ENCODE measurements at regions not wholly inside any gene's neighbourhood (a gene's known extent, or its start where the extent isn't known, plus 50 kb on each side); places are given as distances from the start of the nearest gene placed in this dataset.
"Not testable (repeated sequence)": the region's sequence is repeated elsewhere in the genome, so short reads cannot be mapped to it uniquely, and the experiment has no call there.

DNA sequence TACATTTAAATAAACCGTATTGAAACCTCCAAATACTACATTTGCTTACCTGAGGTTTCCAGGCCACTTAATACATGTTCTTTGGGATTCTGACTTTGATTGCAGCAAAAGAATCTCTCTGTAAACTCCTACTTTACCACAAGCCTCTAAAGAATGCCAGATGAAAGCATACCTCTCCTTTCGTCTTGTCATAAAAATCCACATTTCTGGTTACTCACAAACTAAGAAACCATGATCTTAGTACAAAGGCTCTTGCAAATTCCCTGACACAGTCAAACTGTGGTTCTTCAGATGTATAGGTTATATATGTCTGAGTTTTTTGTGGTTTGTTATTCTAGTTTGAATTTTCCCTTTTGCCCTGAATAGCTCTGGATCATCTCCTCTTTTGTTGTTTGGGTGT lies 188.4 kb downstream of the RAP2B start:
- no peak overlapping the region for H3K27ac ChIP-seq
- H3K4me3 ChIP-seq, result no peak overlapping the region

DNA sequence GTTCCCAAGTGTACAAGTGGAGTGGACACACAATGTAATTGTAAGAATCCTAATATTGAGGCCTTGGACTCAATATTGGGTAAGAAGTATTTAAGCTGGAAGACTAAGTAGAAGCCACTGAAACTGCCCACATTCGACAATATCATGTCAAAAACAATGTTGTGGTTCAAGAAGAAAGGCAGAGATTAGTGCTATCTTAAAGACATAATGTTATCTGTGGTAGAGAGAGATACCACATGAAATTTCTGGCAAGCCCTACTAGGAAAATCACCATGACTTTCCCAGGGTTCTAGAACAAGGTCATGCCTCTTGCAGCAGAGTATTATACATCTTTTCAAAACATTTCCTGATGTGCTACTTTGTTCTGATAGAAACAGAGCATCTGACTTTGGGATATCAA lies 192.6 kb downstream of the RAP2B start:
- no peak overlapping the region for H3K27ac ChIP-seq
- H3K4me3 ChIP-seq, result no peak overlapping the region

DNA sequence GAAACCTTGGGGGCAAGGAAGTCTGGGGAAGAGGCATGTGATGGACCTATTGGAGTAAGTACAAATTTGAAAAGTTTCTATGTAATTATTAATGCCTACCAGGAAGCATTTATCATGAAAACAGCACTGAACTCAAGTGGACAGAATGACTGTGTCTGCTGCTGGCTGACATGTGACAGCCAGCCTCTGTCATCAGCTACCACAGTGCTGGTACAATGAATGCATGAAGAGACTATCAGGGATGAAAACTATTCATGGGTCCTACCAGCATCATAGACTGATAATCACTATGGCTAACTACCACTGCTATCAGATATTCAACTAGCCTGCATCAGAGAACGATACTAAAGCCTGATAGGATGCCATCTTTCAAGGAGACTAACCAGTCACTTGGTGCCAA lies 193.5 kb downstream of the RAP2B start:
- H3K4me3 ChIP-seq, result no peak overlapping the region
- H3K27ac ChIP-seq, result no peak overlapping the region

DNA sequence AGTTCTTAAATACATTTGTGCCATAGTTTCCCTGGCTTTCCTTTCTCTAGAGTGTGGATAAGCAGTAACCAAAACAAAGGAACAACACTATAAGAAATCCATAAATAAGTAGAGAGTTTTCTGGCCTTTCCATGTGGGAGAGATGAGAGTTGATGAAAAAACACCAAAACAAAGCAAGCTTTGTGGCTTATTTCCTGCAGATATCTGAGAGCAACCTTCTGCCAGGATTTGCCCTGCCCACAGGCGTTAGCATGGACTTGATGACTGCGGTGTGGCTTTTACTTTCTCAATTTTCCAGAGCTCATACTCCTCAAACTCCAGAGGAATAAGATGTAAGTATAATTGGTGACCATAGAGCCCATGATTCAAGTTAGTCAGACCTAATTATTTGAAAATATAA lies 194.9 kb downstream of the RAP2B start:
- no peak overlapping the region for H3K4me3 ChIP-seq
- H3K27ac ChIP-seq, result no peak overlapping the region

DNA sequence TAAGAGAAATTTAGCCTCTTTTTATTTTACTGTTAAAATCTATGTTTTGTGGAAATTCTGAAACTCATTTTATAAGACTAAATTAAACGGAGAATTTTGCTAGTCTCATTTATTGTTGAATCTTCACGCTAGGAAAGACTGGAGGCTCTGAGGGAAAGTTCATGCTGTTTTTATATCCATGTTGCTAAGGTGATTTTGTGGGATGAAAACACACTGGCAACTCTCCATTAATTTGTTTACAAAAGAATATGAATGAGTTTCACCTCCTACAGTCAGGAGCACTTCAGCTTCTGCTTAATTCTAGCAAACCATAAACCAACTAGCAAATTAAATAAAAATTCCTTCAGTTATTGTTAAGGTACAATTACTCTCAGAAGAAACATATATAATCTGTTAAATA lies 195.4 kb downstream of the RAP2B start:
- no peak overlapping the region for H3K27ac ChIP-seq
- no peak overlapping the region for H3K4me3 ChIP-seq

DNA sequence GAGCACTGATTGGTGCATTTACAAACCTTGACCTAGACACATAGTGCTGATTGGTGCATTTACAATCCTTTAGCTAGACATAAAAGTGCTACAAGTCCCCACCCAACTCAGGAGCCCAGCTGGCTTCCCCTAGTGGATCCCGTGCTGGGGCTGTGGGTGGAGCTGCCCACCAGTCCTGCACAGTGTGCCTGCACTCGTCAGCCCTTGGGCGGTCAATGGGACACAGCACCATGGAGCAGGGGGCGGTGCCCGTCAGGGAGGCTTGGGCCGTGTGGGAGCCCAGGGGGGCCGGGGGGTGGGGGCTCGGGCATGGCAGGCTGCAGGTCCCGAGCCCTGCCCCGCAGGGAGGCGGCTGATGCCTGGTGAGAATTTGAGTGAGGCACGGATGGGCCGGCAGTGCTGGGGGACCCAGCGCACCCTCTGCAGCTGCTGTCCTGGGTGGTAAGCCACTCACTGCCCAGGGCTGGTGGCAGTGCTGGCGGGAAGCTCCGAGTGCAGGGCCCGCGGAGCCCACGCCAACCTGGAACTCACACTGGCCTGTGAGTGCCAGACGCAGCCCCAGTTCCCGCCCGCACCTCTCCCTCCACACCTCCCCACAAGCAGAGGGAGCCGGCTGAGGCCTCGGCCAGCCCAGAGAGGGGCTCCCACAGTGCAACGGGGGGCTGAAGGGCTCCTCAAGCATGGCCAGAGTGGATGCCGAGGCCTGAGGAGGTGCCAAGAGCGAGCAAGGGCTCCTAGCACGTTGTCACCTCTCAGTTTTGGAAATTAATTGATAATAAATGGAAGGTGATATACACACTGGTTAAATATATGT lies 207.7 kb downstream of the RAP2B start:
- Histone ChIP-seq H3K4me3 (no peak overlapping the region), H3K27ac (no peak overlapping the region)

DNA sequence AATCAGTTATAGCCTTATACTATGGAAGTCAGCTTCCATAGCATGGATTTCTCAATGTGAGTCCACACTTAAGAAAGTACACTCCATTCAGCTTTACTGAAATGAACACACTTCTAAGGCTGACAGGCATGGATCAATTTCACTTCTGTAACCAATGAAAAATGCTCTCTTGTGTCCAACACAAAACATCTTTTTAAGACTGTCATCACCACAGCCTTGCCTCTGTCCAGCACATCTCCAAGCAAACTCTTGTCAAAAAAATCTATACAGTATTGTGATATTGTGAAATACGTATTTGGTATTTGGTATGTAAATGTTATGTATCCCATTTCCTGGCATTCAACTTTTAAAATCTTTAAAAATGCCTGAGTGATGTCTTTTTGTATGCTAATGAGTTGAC lies 208.7 kb downstream of the RAP2B start:
- H3K4me3 ChIP-seq, result no peak overlapping the region

DNA sequence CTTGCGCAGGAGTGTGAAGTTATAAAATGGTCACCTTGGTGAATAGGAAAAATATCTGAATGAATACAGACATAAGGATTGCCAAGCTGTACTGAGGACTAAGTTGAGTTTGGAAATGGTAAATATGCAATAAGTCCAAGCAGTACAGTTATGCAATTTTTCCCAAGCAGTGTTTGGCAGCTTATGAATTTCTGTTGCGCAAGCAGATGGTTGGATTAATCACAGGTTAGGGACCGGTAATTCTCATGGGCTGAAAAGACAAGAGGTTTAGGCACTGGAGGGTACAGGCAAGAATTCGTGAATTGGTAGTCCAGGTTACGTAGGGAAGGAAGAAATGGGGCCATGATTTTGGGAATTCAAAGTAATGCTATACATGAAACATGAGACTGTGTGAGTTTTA lies 210.3 kb downstream of the RAP2B start:
- Histone ChIP-seq H3K27ac (no peak overlapping the region), H3K4me3 (no peak overlapping the region)

More for the DNA sequence above, 208.7 kb downstream of the RAP2B start:
- H3K27ac ChIP-seq, result no peak overlapping the region

DNA sequence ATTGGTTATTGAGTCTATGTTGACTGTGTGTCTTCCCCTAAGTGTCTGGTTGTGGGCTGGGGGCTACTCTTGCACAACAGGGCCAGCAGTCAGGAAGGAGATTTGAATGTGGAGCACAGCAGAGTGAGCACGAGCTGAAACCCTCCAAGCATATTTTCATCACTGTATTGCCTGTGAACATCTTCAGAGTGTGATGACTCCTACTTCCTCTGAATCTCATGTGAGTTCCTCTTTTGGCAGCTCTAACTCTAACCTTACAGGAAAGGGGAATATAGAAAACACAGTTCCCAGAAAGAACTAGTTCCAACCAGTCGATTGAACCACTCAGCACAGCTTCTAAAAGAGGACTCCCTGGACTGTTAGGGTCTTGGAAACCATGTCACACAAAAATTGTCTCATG lies 211.6 kb downstream of the RAP2B start:
- peak overlapping the region in 1 of 21 experiments; percentile 3 for H3K27ac ChIP-seq
- H3K4me3 ChIP-seq, result no peak overlapping the region

DNA sequence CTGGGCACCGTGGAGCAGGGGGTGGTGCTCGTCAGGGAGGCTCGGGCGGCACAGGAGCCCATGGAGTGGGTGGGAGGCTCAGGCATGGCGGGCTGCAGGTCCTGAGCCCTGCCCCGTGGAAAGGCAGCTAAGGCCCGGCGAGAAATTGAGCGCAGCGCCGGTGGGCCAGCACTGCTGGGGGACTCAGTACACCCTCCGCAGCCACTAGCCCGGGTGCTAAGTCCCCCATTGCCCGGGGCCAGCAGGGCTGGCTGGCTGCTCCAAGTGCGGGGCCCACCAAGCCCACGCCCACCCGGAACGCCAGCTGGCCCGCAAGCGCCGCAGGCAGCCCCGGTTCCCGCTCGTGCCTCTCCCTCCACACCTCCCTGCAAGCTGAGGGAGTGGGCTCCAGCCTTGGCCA lies 216.3 kb downstream of the RAP2B start:
- H3K27ac ChIP-seq, result not testable (repeated sequence)

DNA sequence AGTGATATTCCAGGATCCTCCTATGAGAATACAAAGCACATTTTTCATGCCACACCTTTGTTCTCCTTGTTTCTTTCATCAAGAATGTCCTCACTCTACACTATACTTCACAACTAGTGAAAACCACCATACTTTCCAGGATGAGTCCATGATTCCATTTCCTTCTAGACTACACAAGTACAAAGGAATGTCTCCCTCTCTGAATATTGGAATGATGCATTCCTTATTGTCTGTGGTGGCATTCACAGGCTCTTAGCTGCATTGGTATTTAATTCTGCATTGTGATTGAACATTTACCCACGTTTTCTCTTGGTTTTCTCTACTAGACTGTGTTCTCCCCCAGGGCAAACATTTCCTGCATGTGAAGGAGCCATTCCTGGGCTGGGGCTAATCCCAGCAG lies 217.5 kb downstream of the RAP2B start:
- Histone ChIP-seq H3K4me3 (no peak overlapping the region), H3K27ac (no peak overlapping the region)

More for the DNA sequence above, 216.3 kb downstream of the RAP2B start:
- not testable (repeated sequence) for H3K4me3 ChIP-seq

DNA sequence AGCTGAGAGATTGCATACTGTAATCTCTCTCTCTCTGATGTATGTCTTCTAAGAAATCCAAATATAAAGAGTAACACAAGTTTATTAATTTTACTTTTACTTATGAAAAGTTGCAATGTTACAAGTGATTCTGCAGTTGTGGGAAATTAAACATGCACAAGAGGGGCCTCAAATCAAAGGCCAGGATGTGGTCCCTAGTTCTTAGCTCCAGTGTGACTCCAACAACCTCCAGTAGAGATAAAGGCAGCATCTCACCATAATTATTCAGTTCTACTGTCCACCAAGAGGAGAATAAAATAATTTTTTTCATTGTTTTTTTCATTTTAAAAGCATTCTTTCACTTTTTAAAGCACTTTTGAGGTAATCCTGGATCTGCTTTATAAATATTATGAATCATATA lies 223.3 kb downstream of the RAP2B start:
- no peak overlapping the region for H3K27ac ChIP-seq
- no peak overlapping the region for H3K4me3 ChIP-seq

DNA sequence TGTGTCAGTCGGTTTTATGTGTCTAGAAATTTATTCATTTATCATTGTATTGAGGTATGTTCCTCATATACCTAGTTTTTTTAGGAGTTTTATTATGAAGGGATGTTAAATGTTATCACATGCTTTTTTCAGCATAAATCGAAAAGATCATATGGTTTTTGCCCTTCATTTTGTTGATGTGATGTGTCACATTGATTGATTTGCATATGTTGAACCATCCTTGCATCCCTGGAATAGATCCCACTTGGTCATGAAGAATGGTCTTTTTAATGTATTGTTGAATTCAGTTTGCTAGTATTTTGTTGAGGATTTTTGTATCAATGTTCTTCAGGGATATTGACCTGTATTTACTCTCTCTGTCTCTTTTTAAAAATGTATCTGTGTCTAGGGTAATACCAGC lies 230.3 kb downstream of the RAP2B start:
- H3K27ac ChIP-seq, result no peak overlapping the region
- no peak overlapping the region for H3K4me3 ChIP-seq

DNA sequence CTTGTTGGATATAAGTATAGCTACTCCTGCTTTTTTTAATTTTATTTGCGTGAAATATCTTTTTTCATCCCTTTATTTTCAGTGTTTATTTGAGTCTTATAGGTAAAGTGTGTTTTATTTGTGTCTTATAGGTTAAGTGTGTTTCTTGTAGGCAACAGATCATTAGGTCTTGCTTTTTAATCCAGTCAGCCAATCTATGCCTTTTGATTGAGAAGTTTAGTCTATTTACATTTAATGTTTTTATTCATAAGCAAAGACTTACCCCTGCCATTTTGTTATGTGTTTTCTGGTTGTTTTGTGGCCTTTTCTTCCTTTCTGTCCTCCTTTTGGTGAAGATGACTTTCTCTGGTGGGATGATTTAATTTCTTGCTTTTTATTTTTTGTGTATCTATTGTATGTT lies 232.0 kb downstream of the RAP2B start:
- Histone ChIP-seq H3K4me3 (no peak overlapping the region), H3K27ac (no peak overlapping the region)

DNA sequence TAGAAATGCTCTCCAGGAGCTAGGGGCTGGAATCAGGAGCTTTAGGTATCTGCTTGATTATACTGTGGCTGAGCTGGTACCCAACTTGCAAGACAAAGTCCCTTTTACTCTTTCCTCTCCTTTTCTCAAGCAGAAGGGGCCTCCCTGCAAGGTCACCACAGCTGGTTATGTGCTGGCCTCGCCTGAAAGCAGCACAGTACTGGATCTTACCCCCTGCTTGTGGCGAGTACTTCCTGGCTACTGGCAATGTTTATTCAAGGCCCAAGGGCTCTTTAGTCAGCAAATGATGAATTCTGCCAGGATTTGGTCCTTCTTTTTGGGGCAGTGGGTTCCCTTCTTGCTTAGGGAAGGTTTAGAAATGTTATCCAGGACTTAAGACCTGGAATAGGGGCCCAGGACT lies 234.6 kb downstream of the RAP2B start:
- no peak overlapping the region for H3K27ac ChIP-seq
- no peak overlapping the region for H3K4me3 ChIP-seq

DNA sequence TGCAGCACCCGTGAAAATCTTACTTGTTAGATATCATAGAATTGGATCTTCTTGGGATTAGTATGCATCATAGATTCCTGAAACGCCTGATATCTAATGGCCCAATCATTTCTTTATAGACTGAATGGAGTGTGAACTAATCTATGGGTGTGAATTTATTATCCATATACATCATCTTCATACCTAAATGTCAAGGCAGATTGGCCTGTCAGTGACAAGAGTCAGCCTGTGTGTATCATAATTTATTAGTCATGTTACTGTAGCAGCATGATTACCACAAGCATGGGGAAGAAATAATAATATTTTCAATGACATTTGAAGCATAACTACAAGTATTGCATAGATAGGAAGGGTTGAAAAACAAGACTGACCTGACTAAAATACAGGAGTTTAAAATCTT lies 235.8 kb downstream of the RAP2B start:
- Histone ChIP-seq H3K4me3 (no peak overlapping the region), H3K27ac (no peak overlapping the region)

DNA sequence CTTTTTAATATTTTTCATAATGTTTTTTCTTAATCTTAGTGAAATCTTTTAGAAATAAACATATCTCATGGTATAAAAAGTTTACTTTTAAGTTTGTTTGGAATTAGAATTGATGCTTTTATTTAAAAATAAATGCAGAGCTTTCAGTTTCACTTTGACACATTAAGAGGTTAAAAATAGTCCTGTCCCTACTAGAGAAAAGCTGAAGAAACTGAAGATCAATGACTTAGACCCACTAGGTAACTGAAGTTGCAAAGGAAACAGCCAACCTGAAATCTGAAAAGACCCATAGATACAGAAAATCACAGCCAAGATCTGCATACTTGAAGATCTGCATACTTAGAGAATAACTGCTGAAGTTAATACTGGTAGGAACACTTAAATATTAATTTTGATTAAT lies 237.6 kb downstream of the RAP2B start:
- no peak overlapping the region for H3K4me3 ChIP-seq

DNA sequence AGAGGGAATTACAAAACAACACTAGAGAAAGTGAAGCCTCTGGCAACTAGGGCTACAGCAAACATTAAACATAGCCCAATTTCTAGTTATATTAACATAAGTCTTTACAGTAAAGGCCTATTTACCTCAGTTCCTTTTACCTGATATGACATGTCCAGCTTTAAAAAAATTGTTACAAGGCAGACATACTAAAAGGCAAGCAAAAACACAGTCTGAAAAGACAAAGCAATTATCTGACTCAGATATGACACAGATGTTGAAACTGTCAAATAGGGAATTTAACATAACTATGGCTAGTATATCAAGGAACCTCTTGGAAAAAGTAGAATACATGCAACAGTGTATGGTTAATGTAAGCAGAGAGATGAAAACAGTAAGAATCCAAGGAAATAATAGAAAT lies 238.6 kb downstream of the RAP2B start:
- H3K27ac ChIP-seq, result peak overlapping the region in 9 of 21 experiments; percentile 1 to 68 (median 31)
- H3K4me3 ChIP-seq, result no peak overlapping the region

More for the DNA sequence above, 237.6 kb downstream of the RAP2B start:
- H3K27ac ChIP-seq, result peak overlapping the region in 7 of 21 experiments; percentile 1 to 37 (median 25)

DNA sequence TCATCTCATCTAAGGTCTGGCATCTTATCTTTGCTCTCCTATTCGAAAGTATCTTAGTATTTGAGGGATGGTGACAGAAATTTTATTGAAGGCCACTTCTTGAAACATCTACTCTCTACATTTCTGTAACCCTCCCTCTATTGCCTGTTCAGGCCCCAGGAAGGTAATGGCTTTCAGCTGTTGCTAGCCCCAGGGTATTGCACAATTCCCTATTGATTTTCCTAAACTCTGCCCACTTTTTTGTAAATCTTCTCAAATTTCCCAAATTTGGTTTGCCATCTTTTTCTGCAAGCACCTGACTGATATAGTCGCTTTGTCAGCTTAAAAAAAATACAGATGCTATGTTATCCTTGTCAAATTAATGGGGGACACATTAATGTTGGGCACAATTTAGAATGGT lies 242.1 kb downstream of the RAP2B start:
- Histone ChIP-seq H3K4me3 (no peak overlapping the region), H3K27ac (no peak overlapping the region)

DNA sequence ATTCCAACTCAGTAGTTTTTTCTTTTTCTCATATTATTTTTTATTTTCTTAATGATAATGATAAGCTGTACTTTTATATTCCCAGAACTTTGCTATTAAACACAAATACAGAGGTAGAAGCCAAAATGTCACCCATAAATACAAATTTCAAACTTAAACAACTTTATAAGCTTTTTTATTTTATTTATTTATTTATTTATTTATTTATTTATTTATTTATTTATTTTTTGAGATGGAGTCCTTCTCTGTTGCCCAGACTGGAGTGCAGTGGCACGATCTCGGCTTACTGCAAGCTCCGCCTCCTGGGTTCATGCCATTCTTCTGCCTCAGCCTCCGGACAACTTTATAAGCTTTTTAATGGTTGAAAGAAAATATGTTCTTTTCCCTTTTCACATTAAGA lies 243.3 kb downstream of the RAP2B start:
- not testable (repeated sequence) for H3K27ac ChIP-seq, H3K4me3 ChIP-seq

DNA sequence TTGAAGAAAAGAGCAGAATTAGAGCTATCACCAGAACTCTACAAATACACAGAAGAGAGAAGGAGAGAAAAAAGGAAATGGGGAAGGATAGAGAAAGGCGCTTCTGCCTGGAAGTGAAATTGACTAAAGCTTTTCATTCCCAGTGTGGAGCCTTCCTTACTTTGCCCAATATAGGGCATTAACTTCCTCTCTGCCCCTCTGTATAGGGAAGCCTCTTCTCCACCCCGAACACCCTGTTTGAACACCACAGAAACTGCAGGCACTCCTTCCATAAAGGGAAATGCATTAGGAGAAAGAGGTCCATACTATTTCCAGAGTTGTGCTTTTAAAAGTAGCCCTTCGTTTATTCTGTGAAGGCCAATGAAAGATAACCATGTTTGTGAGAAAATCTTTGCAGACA lies 248.5 kb downstream of the RAP2B start:
- no peak overlapping the region for H3K27ac ChIP-seq
- H3K4me3 ChIP-seq, result no peak overlapping the region

DNA sequence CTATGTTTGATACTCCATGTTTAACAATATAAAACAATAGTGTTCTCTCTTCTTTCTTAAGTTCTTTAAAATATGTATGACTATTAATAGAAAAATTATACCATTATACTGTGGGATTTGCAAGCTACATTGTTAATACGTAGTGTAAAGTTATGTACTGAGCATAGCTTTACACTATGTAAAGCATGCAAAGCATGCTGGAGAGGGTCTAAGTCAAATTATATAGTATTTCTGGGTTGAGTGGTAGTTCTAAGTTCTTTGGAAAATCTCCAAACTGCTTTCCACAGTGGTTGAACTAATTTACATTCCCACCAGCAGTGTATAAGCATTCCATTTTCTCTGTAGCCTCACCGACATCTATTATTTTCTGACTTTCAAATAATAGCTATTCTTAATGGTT lies 253.0 kb downstream of the RAP2B start:
- Histone ChIP-seq H3K27ac (no peak overlapping the region), H3K4me3 (no peak overlapping the region)
